ENCODE measurements at regions not wholly inside any gene's neighbourhood (a gene's known extent, or its start where the extent isn't known, plus 50 kb on each side); places are given as distances from the start of the nearest gene placed in this dataset.

- BruUV-seq (replicated peaks): no TSS peak
- no peaks in the 10 kb centered on the region for H3K79me2 ChIP-seq (ENCODE audit: control insufficient read depth, insufficient read depth, low read length)
- ChIA-PET CTCF (no interaction called here), POLR2A (no interaction called here)
- no peaks in the 10 kb centered on the region for H3K36me3 ChIP-seq (ENCODE audit: control insufficient read depth in 2 of 2, extremely low read depth in 1 of 2, insufficient read depth in 2 of 2, low read length in 2 of 2)
- TF ChIP-seq GATA2 (IDR thresholded peaks at IDR 0.05; ENCODE audit: insufficient read depth, insufficient read length, low read depth, low read length) (no peak), MYC (IDR thresholded peaks at IDR 0.05; ENCODE audit: low read depth, low read length) (no peak), CTCF (IDR thresholded peaks at IDR 0.05; ENCODE audit: extremely low read depth in 1 of 2, insufficient read depth in 1 of 2, low read depth in 1 of 2, low read length in 2 of 2) (no peak), EZH2 (IDR thresholded peaks at IDR 0.05; ENCODE audit: borderline replicate concordance, low read depth, low read length, severe bottlenecking) (no peak), JUN (IDR thresholded peaks at IDR 0.05; ENCODE audit: borderline replicate concordance, insufficient read depth, insufficient read length, low read depth) (no peak), POLR2AphosphoS5 (IDR thresholded peaks at IDR 0.05; ENCODE audit: insufficient read depth, low read depth, low read length) (no peak), POLR2A (IDR thresholded peaks at IDR 0.05; ENCODE audit: low read depth, low read length) (no peak), MAX (IDR thresholded peaks at IDR 0.05; ENCODE audit: insufficient read depth, insufficient read length) (no peak), FOS (IDR thresholded peaks at IDR 0.05; ENCODE audit: borderline replicate concordance, insufficient read depth, low read length) (no peak)
- no peak overlapping the region for H3K4me2 ChIP-seq (ENCODE audit: insufficient read depth, low read length)
- no peak overlapping the region for H2AFZ ChIP-seq (ENCODE audit: low read depth, low read length)
- no peaks in the 10 kb centered on the region for H4K20me1 ChIP-seq (replicated peaks; ENCODE audit: control insufficient read depth, extremely low read depth, insufficient read depth, low read length)
- H3K4me1 ChIP-seq (ENCODE audit: control insufficient read depth, extremely low read depth, insufficient read depth, low read length): no peaks in the 10 kb centered on the region
- DNase-seq (ENCODE audit: low read depth, low spot score) (no peak), FAIRE-seq (no peak)
- H3K27ac ChIP-seq (ENCODE audit: insufficient read depth, low read depth, low read length): no peak overlapping the region
- dilution Hi-C loops (cut with MboI; ENCODE audit: extremely low pct_ligation_motif_present, low sequenced_read_pairs): no loop called here
- no peaks in the 10 kb centered on the region for H3K9me3 ChIP-seq (replicated peaks; ENCODE audit: control insufficient read depth, insufficient read depth, low read length)
- H3K9ac ChIP-seq (replicated peaks; ENCODE audit: extremely low read depth, insufficient read depth, low read length): no peak overlapping the region
- H3K27me3 ChIP-seq (ENCODE audit: control insufficient read depth in 2 of 2, insufficient read depth in 2 of 2, low read length in 2 of 2): peaks cover 3 to 10% of the 10 kb centered on the region in 2 experiments
- no peak overlapping the region for H3K4me3 ChIP-seq (replicated peaks in 1 of 3; ENCODE audit: insufficient read depth in 1 of 3, low read depth in 1 of 3, low read length in 3 of 3)
- intact Hi-C loops (cut with micrococcal nuclease): no loop called here
- no peaks in the 10 kb centered on the region for H3K9me1 ChIP-seq (replicated peaks; ENCODE audit: control insufficient read depth, extremely low read depth, insufficient read depth, low read length)
Observed at GRCh38 chr1:22287273-22287672, 144.4 kb upstream of the WNT4 start.

Measured in endothelial cell of umbilical vein (primary cell).